NB4 (cell line): ENCODE measurements at regions not wholly inside any gene's neighbourhood (a gene's known extent, or its start where the extent isn't known, plus 50 kb on each side); places are given as distances from the start of the nearest gene placed in this dataset.

Experiments
- CTCF ChIP-seq: IDR thresholded peaks from one replicate; pipeline ENCODE4 v1.5.1; 2012; ENCODE audit warnings: low read depth, low read length
- MYC ChIP-seq: IDR thresholded peaks from 2 replicates; pipeline ENCODE4 v1.6.1; 2011; ENCODE audit warnings: low read depth, low read length
- POLR2A ChIP-seq: IDR thresholded peaks from 2 replicates; pipeline ENCODE4 v1.6.1; 2011; ENCODE audit warnings: mild to moderate bottlenecking; ENCODE audit not compliant: insufficient read length; ENCODE audit errors: extremely low read depth

- no peak for TF ChIP-seq CTCF
- TF ChIP-seq POLR2A: no peak
- no peak for TF ChIP-seq MYC
These were observed 1350.2 kb upstream of the RAG2 start for GRCh38 chr11:37948258-37948657.
